Activated CD4-positive, alpha-beta T cell treated with anti-CD3 and anti-CD28 coated beads, Interleukin-2, amount 10 ng/mL, durations not matched to agents 7 days and 5 days (primary cell): ENCODE measurements at regions not wholly inside any gene's neighbourhood (a gene's known extent, or its start where the extent isn't known, plus 50 kb on each side); places are given as distances from the start of the nearest gene placed in this dataset.
"Not testable (repeated sequence)": the region's sequence is repeated elsewhere in the genome, so short reads cannot be mapped to it uniquely, and the experiment has no call there.

ENCODE experiments used
- CTCF ChIA-PET: fragments of 350-600 bp; sonication (Branson Sonifier 250); formaldehyde crosslinking; loops from one replicate; lab custom pipeline; 2021; ENCODE audit warnings: antibody characterized with exemption; lab: Charles Lee
- POLR2A ChIA-PET: fragments of 350-600 bp; sonication (Branson Sonifier 250); formaldehyde crosslinking; loops from one replicate; lab custom pipeline; 2021; ENCODE audit warnings: antibody characterized with exemption; lab: Charles Lee
- DNase-seq: peaks from one replicate; pipeline ENCODE4 v3.0.0-alpha.2; 2020
- H3K27ac Mint-ChIP-seq: one replicate; pipeline ENCODE4 v1.8.0; 2021; ENCODE audit warnings: mild to moderate bottlenecking, moderate library complexity, mixed read lengths
- H3K27me3 Mint-ChIP-seq: one replicate; pipeline ENCODE4 v1.8.0; 2021; ENCODE audit warnings: mixed read lengths
- H3K36me3 Mint-ChIP-seq: one replicate; pipeline ENCODE4 v1.8.0; 2021; ENCODE audit warnings: low read depth, mixed read lengths
- H3K4me1 Mint-ChIP-seq: one replicate; pipeline ENCODE4 v1.8.0; 2021; ENCODE audit warnings: mixed read lengths
- H3K4me3 Mint-ChIP-seq: one replicate; pipeline ENCODE4 v1.8.0; 2021; ENCODE audit warnings: mild to moderate bottlenecking, moderate library complexity, mixed read lengths
- H3K9me3 Mint-ChIP-seq: one replicate; pipeline ENCODE4 v1.8.0; 2021; ENCODE audit warnings: mixed read lengths

DNA sequence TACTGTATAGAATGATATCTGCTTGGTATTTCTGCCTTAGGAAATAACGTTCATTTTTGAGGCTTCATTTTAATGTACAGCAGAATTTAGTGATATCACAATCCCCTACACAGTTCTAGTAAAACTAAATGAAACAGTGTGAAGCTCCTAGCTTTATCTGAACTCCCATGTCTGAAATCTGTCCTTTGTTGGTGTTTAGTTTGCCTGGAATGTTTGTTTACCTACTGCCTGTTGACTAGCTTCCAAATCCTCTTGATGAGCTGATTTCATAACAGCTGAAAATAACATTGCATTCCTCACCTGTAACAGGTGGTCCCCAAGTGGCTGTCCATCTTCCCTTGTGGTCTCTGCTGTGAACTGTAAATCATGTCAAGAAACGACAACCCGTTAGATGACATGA lies 629.1 kb downstream of the TTLL7 start:
- H3K4me3 Mint-ChIP-seq, H3K4me1 Mint-ChIP-seq, H3K36me3 Mint-ChIP-seq, CTCF ChIA-PET, H3K27ac Mint-ChIP-seq, H3K27me3 Mint-ChIP-seq, POLR2A ChIA-PET, DNase-seq, H3K9me3 Mint-ChIP-seq: not testable (repeated sequence)

DNA sequence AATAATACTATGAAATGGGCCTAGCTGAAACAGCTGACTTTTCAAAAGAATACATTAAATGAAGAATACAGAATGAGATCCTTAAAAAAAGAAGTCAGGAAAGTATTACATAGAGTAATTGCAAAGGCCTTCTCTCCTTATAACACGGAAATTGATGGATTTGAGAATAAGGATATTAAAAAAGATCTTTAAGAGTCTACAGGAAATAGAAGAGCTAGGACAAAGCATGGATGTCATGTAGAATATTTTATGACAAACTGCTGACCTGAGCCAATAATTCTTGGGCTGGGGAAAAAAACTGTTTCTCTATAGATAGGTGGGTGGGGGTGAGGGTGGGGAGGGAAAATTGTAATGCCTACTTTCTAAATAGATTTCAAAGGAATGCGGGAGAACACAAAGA lies 633.6 kb downstream of the TTLL7 start:
- H3K36me3 Mint-ChIP-seq, H3K4me3 Mint-ChIP-seq, POLR2A ChIA-PET, H3K4me1 Mint-ChIP-seq, H3K27ac Mint-ChIP-seq, H3K27me3 Mint-ChIP-seq, H3K9me3 Mint-ChIP-seq, DNase-seq, CTCF ChIA-PET: not testable (repeated sequence)

DNA sequence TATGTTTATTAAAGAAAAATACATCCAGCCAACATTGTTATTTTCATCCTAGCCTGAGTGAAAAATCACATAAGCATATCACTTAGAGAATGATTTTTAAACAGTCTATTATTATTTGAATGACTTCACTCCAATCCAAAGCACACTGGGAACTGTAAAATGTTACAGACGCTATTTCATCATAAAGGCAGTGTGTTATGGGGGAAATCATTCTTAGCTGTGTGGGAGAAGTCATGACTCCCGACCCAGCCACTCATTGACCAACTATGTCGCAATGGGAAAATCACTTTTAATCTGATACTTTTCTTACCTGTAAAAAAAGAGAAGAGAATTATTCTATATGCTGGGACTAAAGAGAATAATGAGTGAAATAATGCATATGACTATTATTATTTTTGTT lies 653.6 kb downstream of the TTLL7 start:
- DNase-seq, H3K9me3 Mint-ChIP-seq, H3K36me3 Mint-ChIP-seq, H3K4me3 Mint-ChIP-seq, H3K27ac Mint-ChIP-seq, H3K4me1 Mint-ChIP-seq, POLR2A ChIA-PET, H3K27me3 Mint-ChIP-seq, CTCF ChIA-PET: not testable (repeated sequence)

DNA sequence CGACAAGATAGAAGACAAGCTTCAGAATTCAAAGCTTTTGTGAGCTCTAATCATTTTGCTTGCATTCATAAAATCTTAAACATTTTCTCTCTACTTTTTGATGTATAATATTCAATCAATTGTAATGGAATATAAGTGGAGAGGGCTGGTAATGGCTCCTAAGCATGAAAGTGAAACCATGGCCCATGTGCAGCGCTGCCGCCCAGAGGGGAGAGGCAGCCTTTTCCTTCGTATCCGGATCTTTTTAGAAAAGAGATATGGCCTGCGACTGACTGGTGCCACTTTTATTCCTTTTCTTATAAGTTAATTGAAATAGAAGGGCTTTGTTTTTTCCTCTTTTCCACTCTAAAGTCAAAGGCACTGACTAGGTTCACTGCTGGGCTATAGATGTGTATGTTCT lies 655.2 kb downstream of the TTLL7 start:
- CTCF ChIA-PET, H3K27me3 Mint-ChIP-seq, H3K36me3 Mint-ChIP-seq, H3K27ac Mint-ChIP-seq, POLR2A ChIA-PET, H3K4me1 Mint-ChIP-seq, H3K4me3 Mint-ChIP-seq, H3K9me3 Mint-ChIP-seq, DNase-seq: not testable (repeated sequence)

GRCh38 chr1:83342995-83343394 lies 655.9 kb downstream of the TTLL7 start:
- DNase-seq, H3K4me3 Mint-ChIP-seq, H3K36me3 Mint-ChIP-seq, CTCF ChIA-PET, POLR2A ChIA-PET, H3K4me1 Mint-ChIP-seq, H3K27ac Mint-ChIP-seq, H3K27me3 Mint-ChIP-seq, H3K9me3 Mint-ChIP-seq: not testable (repeated sequence)

GRCh38 chr1:83332308-83332707 lies 666.6 kb downstream of the TTLL7 start:
- H3K4me3 Mint-ChIP-seq, H3K4me1 Mint-ChIP-seq, CTCF ChIA-PET, H3K9me3 Mint-ChIP-seq, H3K36me3 Mint-ChIP-seq, POLR2A ChIA-PET, H3K27ac Mint-ChIP-seq, DNase-seq, H3K27me3 Mint-ChIP-seq: not testable (repeated sequence)

GRCh38 chr1:83318366-83318765 lies 680.6 kb downstream of the TTLL7 start:
- no peak overlapping the region for H3K4me3 Mint-ChIP-seq
- H3K36me3 Mint-ChIP-seq, result no peaks in the 10 kb centered on the region
- POLR2A ChIA-PET, result no interaction called here

GRCh38 chr1:83315446-83315845 lies 683.5 kb downstream of the TTLL7 start:
- H3K27me3 Mint-ChIP-seq, CTCF ChIA-PET, H3K9me3 Mint-ChIP-seq, H3K27ac Mint-ChIP-seq, H3K4me1 Mint-ChIP-seq, DNase-seq, H3K4me3 Mint-ChIP-seq, POLR2A ChIA-PET, H3K36me3 Mint-ChIP-seq: not testable (repeated sequence)

More at GRCh38 chr1:83318366-83318765, 680.6 kb downstream of the TTLL7 start:
- CTCF ChIA-PET, result no interaction called here
- DNase-seq, result no peak
- no peaks in the 10 kb centered on the region for H3K27me3 Mint-ChIP-seq
- H3K4me1 Mint-ChIP-seq, result no peaks in the 10 kb centered on the region
- no peaks in the 10 kb centered on the region for H3K9me3 Mint-ChIP-seq
- H3K27ac Mint-ChIP-seq, result no peak overlapping the region

- POLR2A ChIA-PET, H3K9me3 Mint-ChIP-seq, DNase-seq, CTCF ChIA-PET, H3K36me3 Mint-ChIP-seq, H3K4me3 Mint-ChIP-seq, H3K27me3 Mint-ChIP-seq, H3K4me1 Mint-ChIP-seq: not testable (repeated sequence)
- H3K27ac Mint-ChIP-seq, result peak overlapping the region; percentile 25
Observed at GRCh38 chr1:83310161-83310560, 688.8 kb downstream of the TTLL7 start.

- H3K27ac Mint-ChIP-seq, H3K36me3 Mint-ChIP-seq, H3K9me3 Mint-ChIP-seq, POLR2A ChIA-PET, CTCF ChIA-PET, H3K4me3 Mint-ChIP-seq, H3K4me1 Mint-ChIP-seq, H3K27me3 Mint-ChIP-seq: not testable (repeated sequence)
- peak; percentile 16 for DNase-seq
Observed at GRCh38 chr1:83309035-83309434, 689.9 kb downstream of the TTLL7 start.

GRCh38 chr1:83306811-83307210 lies 692.1 kb downstream of the TTLL7 start:
- H3K9me3 Mint-ChIP-seq, result peaks cover 10% of the 10 kb centered on the region
- H3K27me3 Mint-ChIP-seq, POLR2A ChIA-PET, H3K4me3 Mint-ChIP-seq, H3K4me1 Mint-ChIP-seq, H3K27ac Mint-ChIP-seq, H3K36me3 Mint-ChIP-seq, CTCF ChIA-PET, DNase-seq: not testable (repeated sequence)

- H3K27me3 Mint-ChIP-seq, H3K4me1 Mint-ChIP-seq, H3K27ac Mint-ChIP-seq, POLR2A ChIA-PET, H3K4me3 Mint-ChIP-seq, DNase-seq, CTCF ChIA-PET, H3K36me3 Mint-ChIP-seq: not testable (repeated sequence)
- peaks cover 12% of the 10 kb centered on the region for H3K9me3 Mint-ChIP-seq
Observed at GRCh38 chr1:83295594-83295993, 703.3 kb downstream of the TTLL7 start.

DNA sequence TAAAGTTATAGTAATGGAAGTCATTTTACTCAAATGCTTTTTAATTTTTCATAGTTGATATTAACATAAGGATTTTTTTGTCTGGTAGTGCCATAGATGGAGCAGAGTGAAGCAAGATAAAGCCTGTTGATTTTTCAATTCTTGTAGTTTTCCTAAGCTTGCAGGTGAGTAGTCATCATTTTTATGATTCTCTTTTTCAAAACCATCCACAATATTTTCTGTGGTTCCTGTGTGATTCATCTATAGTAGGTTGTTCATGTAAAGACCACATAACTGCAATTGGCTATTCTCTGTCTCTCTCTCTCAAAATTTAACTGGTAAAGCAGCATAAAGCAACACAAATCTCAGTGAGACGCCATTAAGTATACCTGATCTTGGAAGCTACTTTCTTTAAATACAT lies 711.5 kb downstream of the TTLL7 start:
- H3K36me3 Mint-ChIP-seq, DNase-seq, H3K27me3 Mint-ChIP-seq, CTCF ChIA-PET, POLR2A ChIA-PET, H3K27ac Mint-ChIP-seq, H3K9me3 Mint-ChIP-seq, H3K4me1 Mint-ChIP-seq, H3K4me3 Mint-ChIP-seq: not testable (repeated sequence)

DNA sequence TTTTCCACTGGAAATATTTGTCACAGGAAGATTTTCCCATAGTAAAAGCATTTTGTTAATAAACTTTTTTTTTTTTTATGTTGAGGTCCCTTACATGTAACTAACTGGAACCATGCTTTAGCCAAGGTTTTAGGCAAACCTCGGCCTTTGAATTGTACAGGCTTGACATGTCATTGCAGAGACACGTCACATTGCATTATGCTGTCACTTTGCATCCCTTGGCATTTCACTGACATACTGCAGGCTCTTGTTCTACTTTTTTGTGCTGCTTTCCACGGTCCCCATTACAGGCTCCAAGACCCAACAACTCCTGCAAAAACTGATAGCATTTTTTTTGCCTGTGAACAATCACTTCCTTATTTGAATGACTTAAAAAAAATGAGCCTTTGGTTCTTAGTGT lies 724.3 kb downstream of the TTLL7 start:
- H3K9me3 Mint-ChIP-seq, H3K27me3 Mint-ChIP-seq, POLR2A ChIA-PET, DNase-seq, H3K36me3 Mint-ChIP-seq, H3K4me1 Mint-ChIP-seq, H3K27ac Mint-ChIP-seq, CTCF ChIA-PET, H3K4me3 Mint-ChIP-seq: not testable (repeated sequence)

GRCh38 chr1:83272484-83272883 lies 726.4 kb downstream of the TTLL7 start:
- H3K27ac Mint-ChIP-seq, H3K4me3 Mint-ChIP-seq, CTCF ChIA-PET, H3K9me3 Mint-ChIP-seq, DNase-seq, H3K27me3 Mint-ChIP-seq, POLR2A ChIA-PET, H3K36me3 Mint-ChIP-seq, H3K4me1 Mint-ChIP-seq: not testable (repeated sequence)
